Suprapubic skin (tissue), 3 donors: ENCODE measurements at regions not wholly inside any gene's neighbourhood (a gene's known extent, or its start where the extent isn't known, plus 50 kb on each side); places are given as distances from the start of the nearest gene placed in this dataset.

ENCODE experiments used
- POLR2A ChIP-seq, 2 donors: fragments of 450-650 bp; IDR thresholded peaks; one replicate each; pipeline ENCODE4 v1.6.1; 2017; ENCODE audit warnings: antibody characterized with exemption in 2 of 2, mild to moderate bottlenecking in 2 of 2, moderate library complexity in 2 of 2
- TF ChIP-seq, protein P1 (sequence below), 2 donors: fragments of 200-600 bp in 1 of 2; fragments of 450-650 bp in 1 of 2; sonication (generic) in 1 of 2; IDR thresholded peaks; one replicate each; pipeline ENCODE4 v1.5.1; 2016 to 2019; ENCODE audit warnings: antibody characterized with exemption in 2 of 2, mild to moderate bottlenecking in 1 of 2, moderate library complexity in 1 of 2

DNA sequence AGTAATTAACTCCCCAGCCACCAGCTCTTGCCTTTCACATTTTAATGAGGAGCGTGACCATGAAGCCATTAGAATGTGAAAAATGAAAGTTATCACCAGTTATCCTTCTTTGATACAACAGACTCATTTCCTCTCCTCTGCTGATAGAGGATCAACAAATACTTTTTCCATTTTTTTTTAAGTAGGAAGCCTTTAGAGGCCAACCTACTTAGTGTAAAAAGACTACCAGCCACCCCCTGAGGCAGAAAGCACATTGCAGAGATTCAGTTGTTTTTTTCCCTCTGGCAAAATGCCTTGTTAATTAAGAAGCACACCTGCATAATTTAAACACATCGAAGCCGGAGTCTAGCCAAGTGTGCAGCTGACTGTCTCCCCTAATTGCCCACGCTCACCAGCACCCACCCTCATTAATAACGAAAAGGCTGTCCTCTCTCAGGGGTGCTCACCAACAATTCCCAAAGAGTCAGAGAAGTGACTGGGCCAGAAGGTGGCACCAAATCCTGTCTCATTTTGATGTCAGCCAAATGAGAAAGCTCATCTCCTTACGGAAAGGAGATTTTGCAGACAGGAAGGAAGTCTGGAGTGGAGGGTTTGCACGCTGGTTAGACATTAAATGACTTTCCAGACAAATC lies 60.9 kb upstream of the MC3R start:
- no peak for TF ChIP-seq POLR2A (IDR thresholded peaks at IDR 0.05)
- TF ChIP-seq, protein P1, sequence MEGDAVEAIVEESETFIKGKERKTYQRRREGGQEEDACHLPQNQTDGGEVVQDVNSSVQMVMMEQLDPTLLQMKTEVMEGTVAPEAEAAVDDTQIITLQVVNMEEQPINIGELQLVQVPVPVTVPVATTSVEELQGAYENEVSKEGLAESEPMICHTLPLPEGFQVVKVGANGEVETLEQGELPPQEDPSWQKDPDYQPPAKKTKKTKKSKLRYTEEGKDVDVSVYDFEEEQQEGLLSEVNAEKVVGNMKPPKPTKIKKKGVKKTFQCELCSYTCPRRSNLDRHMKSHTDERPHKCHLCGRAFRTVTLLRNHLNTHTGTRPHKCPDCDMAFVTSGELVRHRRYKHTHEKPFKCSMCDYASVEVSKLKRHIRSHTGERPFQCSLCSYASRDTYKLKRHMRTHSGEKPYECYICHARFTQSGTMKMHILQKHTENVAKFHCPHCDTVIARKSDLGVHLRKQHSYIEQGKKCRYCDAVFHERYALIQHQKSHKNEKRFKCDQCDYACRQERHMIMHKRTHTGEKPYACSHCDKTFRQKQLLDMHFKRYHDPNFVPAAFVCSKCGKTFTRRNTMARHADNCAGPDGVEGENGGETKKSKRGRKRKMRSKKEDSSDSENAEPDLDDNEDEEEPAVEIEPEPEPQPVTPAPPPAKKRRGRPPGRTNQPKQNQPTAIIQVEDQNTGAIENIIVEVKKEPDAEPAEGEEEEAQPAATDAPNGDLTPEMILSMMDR (IDR thresholded peaks at IDR 0.05): no peak
